ENCODE measurements at regions not wholly inside any gene's neighbourhood (a gene's known extent, or its start where the extent isn't known, plus 50 kb on each side); places are given as distances from the start of the nearest gene placed in this dataset.

GRCh38 chr2:120471166-120471565 lies 125.2 kb downstream of the INHBB start:
- Histone ChIP-seq H3K27ac (ENCODE audit: low read depth, low read length) (no peak overlapping the region), H3K9me3 (ENCODE audit: control insufficient read depth, insufficient read depth, low read length) (no peaks in the 10 kb centered on the region), H3K27me3 (ENCODE audit: control insufficient read depth, insufficient read depth, low read length) (peaks cover under 1% of the 10 kb centered on the region), H3K36me3 (ENCODE audit: control insufficient read depth, insufficient read depth, low read length) (no peaks in the 10 kb centered on the region), H3K4me1 (ENCODE audit: control insufficient read depth, insufficient read depth, low read length) (peaks cover 14% of the 10 kb centered on the region), H3K4me3 (ENCODE audit: low read depth, low read length) (no peak overlapping the region)
- no peak for DNase-seq (ENCODE audit: low read depth in 4 of 6, low spot score in 6 of 6)
- 72% methylated on average over 5 of the region's 5 CpGs for WGBS (ENCODE audit: insufficient coverage)

DNA sequence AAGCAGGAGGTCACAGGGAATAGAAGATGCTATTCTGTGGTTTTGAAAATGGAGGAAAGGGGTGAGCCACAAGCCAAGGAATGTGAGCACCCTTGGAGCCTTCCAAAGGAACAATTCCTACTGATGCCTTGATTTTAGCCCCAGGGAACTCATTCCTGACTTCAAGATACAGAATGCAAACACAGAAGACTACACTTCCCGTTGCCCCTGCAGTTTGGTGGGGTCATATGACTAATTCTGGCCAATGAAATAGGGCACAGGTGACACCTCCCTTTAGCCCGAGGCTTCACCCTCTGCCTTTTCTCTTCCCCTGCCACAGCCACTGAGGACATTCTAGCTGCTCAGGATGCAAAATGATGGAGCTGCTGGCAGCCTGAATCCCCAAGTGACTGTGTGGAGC lies 126.1 kb downstream of the INHBB start:
- Histone ChIP-seq H3K9me3 (ENCODE audit: control insufficient read depth, insufficient read depth, low read length) (no peaks in the 10 kb centered on the region), H3K27ac (ENCODE audit: low read depth, low read length) (no peak overlapping the region), H3K4me3 (ENCODE audit: low read depth, low read length) (no peak overlapping the region), H3K4me1 (ENCODE audit: control insufficient read depth, insufficient read depth, low read length) (peaks cover 8% of the 10 kb centered on the region), H3K36me3 (ENCODE audit: control insufficient read depth, insufficient read depth, low read length) (no peaks in the 10 kb centered on the region), H3K27me3 (ENCODE audit: control insufficient read depth, insufficient read depth, low read length) (no peaks in the 10 kb centered on the region)
- WGBS (ENCODE audit: insufficient coverage): 80% methylated on average over 1 of the region's 2 CpGs
- no peak for DNase-seq (ENCODE audit: low read depth in 4 of 6, low spot score in 6 of 6)

GRCh38 chr2:120472891-120473309 lies 127.0 kb downstream of the INHBB start:
- no peak for DNase-seq (ENCODE audit: low read depth in 4 of 6, low spot score in 6 of 6)
- no peaks in the 10 kb centered on the region for H3K27me3 ChIP-seq (ENCODE audit: control insufficient read depth, insufficient read depth, low read length)
- H3K4me3 ChIP-seq (ENCODE audit: low read depth, low read length): no peak overlapping the region
- H3K36me3 ChIP-seq (ENCODE audit: control insufficient read depth, insufficient read depth, low read length): no peaks in the 10 kb centered on the region
- no peak overlapping the region for H3K27ac ChIP-seq (ENCODE audit: low read depth, low read length)
- peaks cover 8% of the 10 kb centered on the region for H3K4me1 ChIP-seq (ENCODE audit: control insufficient read depth, insufficient read depth, low read length)
- no peaks in the 10 kb centered on the region for H3K9me3 ChIP-seq (ENCODE audit: control insufficient read depth, insufficient read depth, low read length)
- WGBS (ENCODE audit: insufficient coverage): 89% methylated on average over 10 of the region's 12 CpGs

DNA sequence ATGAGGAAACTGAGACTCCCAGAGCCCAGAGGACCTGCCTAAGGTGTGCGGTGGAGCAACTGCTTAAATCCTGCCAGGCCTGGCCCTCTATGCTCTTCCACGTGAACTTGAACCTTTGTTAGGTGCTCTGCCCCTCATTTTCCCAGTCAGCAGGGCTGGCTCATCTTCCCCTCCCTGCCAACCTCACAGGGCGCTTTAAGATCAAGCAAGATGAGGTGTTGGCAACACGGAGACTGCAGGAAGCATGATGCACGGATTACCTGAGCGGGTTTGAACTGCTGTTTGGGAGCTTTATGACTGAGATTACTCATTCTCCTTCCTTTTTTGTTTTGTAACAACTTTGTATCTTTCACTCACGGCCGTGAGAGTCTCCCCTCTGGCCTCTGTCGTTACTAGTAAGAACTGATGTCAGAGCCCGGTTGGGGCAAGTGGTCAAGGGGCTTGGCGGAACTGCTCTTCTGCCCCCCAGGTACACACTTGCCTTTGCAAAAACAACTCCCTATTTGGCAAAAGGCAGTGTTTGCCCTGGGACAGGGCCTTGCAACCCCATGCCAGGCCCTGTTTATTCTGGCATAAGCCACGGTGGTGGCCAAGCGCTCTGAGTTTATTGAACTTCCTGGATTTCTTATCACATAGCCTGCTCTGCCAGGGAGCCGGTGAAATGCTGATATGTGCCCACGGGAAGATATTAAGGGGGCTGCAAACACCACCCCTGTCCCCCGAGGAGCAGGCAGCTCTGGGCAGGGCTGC lies 127.8 kb downstream of the INHBB start:
- no peak for DNase-seq (ENCODE audit: low read depth in 4 of 6, low spot score in 6 of 6)
- Histone ChIP-seq H3K4me1 (ENCODE audit: control insufficient read depth, insufficient read depth, low read length) (peaks cover 8% of the 10 kb centered on the region), H3K4me3 (ENCODE audit: low read depth, low read length) (no peak overlapping the region), H3K9me3 (ENCODE audit: control insufficient read depth, insufficient read depth, low read length) (no peaks in the 10 kb centered on the region), H3K27ac (ENCODE audit: low read depth, low read length) (no peak overlapping the region), H3K27me3 (ENCODE audit: control insufficient read depth, insufficient read depth, low read length) (no peaks in the 10 kb centered on the region), H3K36me3 (ENCODE audit: control insufficient read depth, insufficient read depth, low read length) (no peaks in the 10 kb centered on the region)
- 71% methylated on average over 11 of the region's 16 CpGs for WGBS (ENCODE audit: insufficient coverage)

- DNase-seq (ENCODE audit: low read depth in 4 of 6, low spot score in 6 of 6): no peak
- WGBS (ENCODE audit: insufficient coverage): 87% methylated on average over 2 of the region's 8 CpGs
- H3K4me3 ChIP-seq (ENCODE audit: low read depth, low read length): no peak overlapping the region
- H3K27ac ChIP-seq (ENCODE audit: low read depth, low read length): no peak overlapping the region
- H3K36me3 ChIP-seq (ENCODE audit: control insufficient read depth, insufficient read depth, low read length): no peaks in the 10 kb centered on the region
- H3K27me3 ChIP-seq (ENCODE audit: control insufficient read depth, insufficient read depth, low read length): no peaks in the 10 kb centered on the region
- no peaks in the 10 kb centered on the region for H3K9me3 ChIP-seq (ENCODE audit: control insufficient read depth, insufficient read depth, low read length)
- peaks cover 8% of the 10 kb centered on the region for H3K4me1 ChIP-seq (ENCODE audit: control insufficient read depth, insufficient read depth, low read length)
These were observed 128.6 kb downstream of the INHBB start for GRCh38 chr2:120474486-120474885.

DNA sequence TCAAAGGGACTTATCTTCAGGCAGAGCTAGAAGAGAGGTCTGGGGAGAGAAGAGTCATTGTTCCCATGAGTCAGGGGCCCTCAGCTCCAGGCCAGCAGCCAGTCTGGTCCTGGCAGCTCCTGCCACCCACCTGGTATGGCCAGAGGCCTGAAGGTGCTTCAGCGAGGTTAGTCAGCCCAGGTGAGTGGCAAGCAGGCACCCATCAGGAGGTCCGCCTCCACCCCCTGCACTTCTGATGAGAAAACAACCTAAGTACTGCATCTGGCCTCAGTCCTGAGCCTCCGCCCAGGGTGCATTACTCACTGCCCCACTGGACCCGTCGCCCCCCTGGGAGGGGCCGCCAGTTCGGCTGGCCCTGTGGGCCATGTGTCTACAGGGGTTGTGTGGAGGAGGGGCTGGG lies 130.2 kb downstream of the INHBB start:
- Histone ChIP-seq H3K9me3 (ENCODE audit: control insufficient read depth, insufficient read depth, low read length) (no peaks in the 10 kb centered on the region), H3K27me3 (ENCODE audit: control insufficient read depth, insufficient read depth, low read length) (no peaks in the 10 kb centered on the region), H3K36me3 (ENCODE audit: control insufficient read depth, insufficient read depth, low read length) (no peaks in the 10 kb centered on the region), H3K4me3 (ENCODE audit: low read depth, low read length) (no peak overlapping the region), H3K27ac (ENCODE audit: low read depth, low read length) (no peak overlapping the region), H3K4me1 (ENCODE audit: control insufficient read depth, insufficient read depth, low read length) (peaks cover under 1% of the 10 kb centered on the region)
- no peak for DNase-seq (ENCODE audit: low read depth in 4 of 6, low spot score in 6 of 6)
- 85% methylated on average over 2 of the region's 7 CpGs for WGBS (ENCODE audit: insufficient coverage)

DNA sequence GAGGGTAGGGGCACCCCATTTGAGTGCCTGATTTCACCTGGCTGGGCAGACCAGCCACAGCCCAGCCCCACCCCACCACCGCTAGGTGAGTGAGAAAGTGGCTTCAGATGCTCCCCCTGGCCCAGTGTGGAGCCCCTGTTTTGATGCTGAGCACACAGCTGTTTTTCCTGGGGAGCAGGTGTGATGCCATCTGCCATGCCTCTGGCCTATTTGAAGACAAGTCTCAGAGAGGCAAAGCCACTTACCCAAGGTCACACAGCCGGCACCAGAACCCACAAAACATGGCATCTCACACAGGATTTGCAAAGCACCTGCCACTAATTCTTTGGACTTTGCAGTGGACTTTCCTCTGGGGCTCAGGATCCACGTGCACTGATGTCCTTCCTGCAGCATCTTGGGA lies 131.3 kb downstream of the INHBB start:
- Histone ChIP-seq H3K4me1 (ENCODE audit: control insufficient read depth, insufficient read depth, low read length) (peaks cover 2% of the 10 kb centered on the region), H3K9me3 (ENCODE audit: control insufficient read depth, insufficient read depth, low read length) (no peaks in the 10 kb centered on the region), H3K27me3 (ENCODE audit: control insufficient read depth, insufficient read depth, low read length) (no peaks in the 10 kb centered on the region), H3K4me3 (ENCODE audit: low read depth, low read length) (no peak overlapping the region), H3K27ac (ENCODE audit: low read depth, low read length) (no peak overlapping the region), H3K36me3 (ENCODE audit: control insufficient read depth, insufficient read depth, low read length) (no peaks in the 10 kb centered on the region)
- 92% methylated on average over 3 of the region's 3 CpGs for WGBS (ENCODE audit: insufficient coverage)
- no peak for DNase-seq (ENCODE audit: low read depth in 4 of 6, low spot score in 6 of 6)

GRCh38 chr2:120477831-120478481 lies 132.0 kb downstream of the INHBB start:
- Histone ChIP-seq H3K9me3 (ENCODE audit: control insufficient read depth, insufficient read depth, low read length) (no peaks in the 10 kb centered on the region), H3K36me3 (ENCODE audit: control insufficient read depth, insufficient read depth, low read length) (no peaks in the 10 kb centered on the region), H3K4me3 (ENCODE audit: low read depth, low read length) (no peak overlapping the region), H3K27ac (ENCODE audit: low read depth, low read length) (no peak overlapping the region), H3K27me3 (ENCODE audit: control insufficient read depth, insufficient read depth, low read length) (no peaks in the 10 kb centered on the region), H3K4me1 (ENCODE audit: control insufficient read depth, insufficient read depth, low read length) (peaks cover 2% of the 10 kb centered on the region)
- WGBS (ENCODE audit: insufficient coverage): 92% methylated on average over 1 of the region's 6 CpGs
- no peak for DNase-seq (ENCODE audit: low read depth in 4 of 6, low spot score in 6 of 6)

DNA sequence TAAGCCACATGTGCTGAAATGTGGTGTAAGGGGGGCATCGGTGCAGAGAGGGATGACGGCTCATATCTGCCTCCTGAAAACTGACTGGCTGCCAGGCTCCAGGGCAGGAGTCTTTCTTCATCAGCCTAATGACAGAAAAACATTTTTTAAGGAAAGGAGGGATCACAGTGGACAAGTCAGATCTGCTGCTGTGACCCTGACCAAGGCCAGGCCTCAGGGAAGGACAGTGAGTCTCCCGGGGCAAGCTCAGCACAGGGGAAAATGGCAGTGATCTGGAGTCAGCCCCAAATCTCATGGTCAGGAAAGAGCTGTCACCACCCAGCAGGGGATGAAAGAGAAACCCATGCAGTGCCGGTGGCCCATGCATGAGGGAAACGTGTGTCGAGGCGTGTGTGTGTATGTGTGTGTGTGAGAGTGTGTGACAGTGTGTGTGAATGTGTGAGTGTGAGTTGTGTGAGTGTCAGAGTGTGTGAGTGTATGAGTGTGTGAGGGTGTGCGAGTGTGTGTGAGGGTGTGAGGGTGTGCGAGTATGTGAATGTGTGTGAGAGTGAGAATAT lies 134.5 kb downstream of the INHBB start:
- DNase-seq (ENCODE audit: low read depth in 4 of 6, low spot score in 6 of 6): no peak
- no peaks in the 10 kb centered on the region for H3K27me3 ChIP-seq (ENCODE audit: control insufficient read depth, insufficient read depth, low read length)
- H3K27ac ChIP-seq (ENCODE audit: low read depth, low read length): no peak overlapping the region
- H3K4me1 ChIP-seq (ENCODE audit: control insufficient read depth, insufficient read depth, low read length): peaks cover 2% of the 10 kb centered on the region
- H3K9me3 ChIP-seq (ENCODE audit: control insufficient read depth, insufficient read depth, low read length): no peaks in the 10 kb centered on the region
- H3K4me3 ChIP-seq (ENCODE audit: low read depth, low read length): no peak overlapping the region
- WGBS (ENCODE audit: insufficient coverage): 71% methylated on average over 8 of the region's 9 CpGs
- no peaks in the 10 kb centered on the region for H3K36me3 ChIP-seq (ENCODE audit: control insufficient read depth, insufficient read depth, low read length)

All from spinal cord (tissue), 9 donors.